ENCODE measurements at regions not wholly inside any gene's neighbourhood (a gene's known extent, or its start where the extent isn't known, plus 50 kb on each side); places are given as distances from the start of the nearest gene placed in this dataset.

GRCh38 chr13:99436686-99437416, 64.4 kb upstream of the TM9SF2 start:
- DNase-seq, result peak; percentile 55

- DNase-seq, result no peak
Observed at GRCh38 chr13:99439048-99439447, 62.2 kb upstream of the TM9SF2 start.

- DNase-seq, result no peak
Observed at GRCh38 chr13:99439850-99440604, 61.2 kb upstream of the TM9SF2 start.

- peak; percentile 45 for DNase-seq
Observed at GRCh38 chr13:99442273-99442895, 58.9 kb upstream of the TM9SF2 start.

- DNase-seq, result no peak
Observed at GRCh38 chr13:99446242-99446641, 55.0 kb upstream of the TM9SF2 start.

- no peak for DNase-seq
Observed at GRCh38 chr13:99448546-99448945, 52.7 kb upstream of the TM9SF2 start.

GRCh38 chr13:99450416-99450815, 50.9 kb upstream of the TM9SF2 start:
- DNase-seq, result no peak

Data from NCI-H510A treated with DMSO at 0.1 percent for 48 hours (cell line).